HG03378 (cell line): ENCODE measurements at regions not wholly inside any gene's neighbourhood (a gene's known extent, or its start where the extent isn't known, plus 50 kb on each side); places are given as distances from the start of the nearest gene placed in this dataset.
A peak's percentile ranks its signal among the peaks of the same experiment; 100 is the strongest.
"Not testable (repeated sequence)": the region's sequence is repeated elsewhere in the genome, so short reads cannot be mapped to it uniquely, and the experiment has no call there.

Experiments used
- ATAC-seq: cut with Tn5 transposase; IDR thresholded peaks from one replicate; pipeline ENCODE4 v1.9.1; 2021; ENCODE audit warnings: mild to moderate bottlenecking, moderate library complexity; ENCODE audit not compliant: unreplicated experiment

DNA sequence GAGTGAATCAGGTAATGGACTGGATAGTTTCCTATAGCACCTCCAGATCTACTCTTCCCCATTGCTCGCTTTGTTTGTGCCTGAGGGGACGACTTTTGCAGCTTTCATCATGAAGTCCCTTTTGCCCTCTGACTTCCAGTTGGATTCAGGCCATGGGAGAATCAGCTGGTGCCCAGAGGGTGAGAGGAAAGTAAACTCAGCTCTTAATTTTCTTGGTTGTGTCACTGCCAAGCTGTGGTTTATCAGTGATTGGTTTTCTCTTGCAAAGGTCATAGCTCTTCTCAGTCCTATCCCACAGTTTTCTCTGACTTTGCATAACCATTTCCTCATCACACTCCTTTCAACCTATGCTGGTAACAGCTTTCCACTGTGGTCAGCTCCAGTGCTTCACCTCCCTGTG is 200.1 kb downstream of the KCNJ2 start:
- no peak for ATAC-seq

DNA sequence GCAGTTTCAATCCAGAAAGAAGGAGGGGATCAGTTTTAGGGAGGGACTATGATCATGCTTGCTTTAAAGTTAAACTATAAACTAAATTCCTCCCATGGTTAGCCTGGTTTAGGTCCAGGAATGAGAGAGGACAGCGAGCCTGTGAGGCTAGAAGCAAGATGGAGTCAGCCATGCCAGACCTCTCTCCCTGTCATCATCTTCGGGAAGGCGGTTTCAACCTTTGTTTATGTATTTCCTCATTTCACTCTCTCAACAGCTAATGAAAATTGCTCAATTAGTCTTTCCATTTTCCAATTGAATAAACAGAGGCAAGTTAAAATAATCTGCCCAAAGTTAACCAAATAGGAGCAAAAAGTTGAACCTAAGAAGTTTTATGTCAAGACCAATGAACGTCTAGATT is 201.5 kb downstream of the KCNJ2 start:
- no peak for ATAC-seq

DNA sequence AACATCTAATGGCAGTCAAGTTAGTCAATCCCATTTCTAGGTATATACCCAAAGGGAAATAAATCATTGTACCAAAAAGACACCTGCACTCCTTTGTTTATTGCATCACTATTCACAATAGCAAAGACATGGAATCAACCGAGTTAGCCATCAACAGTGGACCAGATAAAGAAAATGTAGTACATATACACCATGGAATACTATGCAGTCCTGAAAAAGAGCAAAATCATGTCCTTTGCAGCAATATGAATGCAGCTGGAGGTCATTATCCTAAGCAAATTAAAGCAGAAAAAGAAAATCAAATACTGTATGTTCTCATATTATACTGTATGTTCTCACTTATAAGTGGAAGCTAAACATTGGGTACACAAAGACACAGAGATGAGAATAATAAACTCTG is 204.0 kb downstream of the KCNJ2 start:
- no peak for ATAC-seq

DNA sequence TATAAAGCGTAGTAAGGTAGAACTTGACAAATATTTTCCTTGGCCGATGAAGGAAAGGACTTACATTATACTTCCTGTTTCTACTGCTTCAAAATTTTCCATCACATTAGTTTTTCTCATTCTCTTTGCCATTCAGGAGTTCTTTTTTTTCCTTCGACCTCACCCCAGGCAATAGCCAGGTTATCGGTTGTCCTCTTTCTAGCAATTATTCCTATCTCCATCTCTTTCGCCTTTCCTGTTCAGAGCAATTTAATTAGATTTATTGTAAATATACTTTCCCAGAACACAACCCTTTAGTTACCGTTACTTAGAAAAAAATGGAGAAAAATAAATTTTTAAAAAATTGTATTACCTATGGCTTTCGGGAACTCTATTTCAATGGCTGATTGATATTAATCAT is 205.2 kb downstream of the KCNJ2 start:
- no peak for ATAC-seq

DNA sequence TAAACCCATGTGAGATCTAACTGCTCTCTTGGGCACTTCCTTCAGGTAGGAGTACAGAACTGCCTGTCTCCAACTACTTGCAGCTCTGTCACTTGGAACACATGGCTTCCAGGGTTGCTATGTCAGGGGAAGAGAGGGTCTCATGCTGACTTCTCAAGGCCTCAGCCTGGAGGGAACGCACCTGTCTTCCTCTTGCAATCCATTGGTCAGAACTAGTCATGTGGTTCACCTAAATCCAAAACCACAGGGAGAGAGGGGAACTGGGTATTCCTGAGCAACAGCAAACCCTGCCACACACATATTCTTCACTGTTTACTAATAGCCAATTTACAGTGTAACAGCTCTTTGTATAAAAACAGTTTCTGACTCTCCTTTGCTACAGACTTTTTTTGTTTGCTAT is 206.1 kb downstream of the KCNJ2 start:
- no peak for ATAC-seq

DNA sequence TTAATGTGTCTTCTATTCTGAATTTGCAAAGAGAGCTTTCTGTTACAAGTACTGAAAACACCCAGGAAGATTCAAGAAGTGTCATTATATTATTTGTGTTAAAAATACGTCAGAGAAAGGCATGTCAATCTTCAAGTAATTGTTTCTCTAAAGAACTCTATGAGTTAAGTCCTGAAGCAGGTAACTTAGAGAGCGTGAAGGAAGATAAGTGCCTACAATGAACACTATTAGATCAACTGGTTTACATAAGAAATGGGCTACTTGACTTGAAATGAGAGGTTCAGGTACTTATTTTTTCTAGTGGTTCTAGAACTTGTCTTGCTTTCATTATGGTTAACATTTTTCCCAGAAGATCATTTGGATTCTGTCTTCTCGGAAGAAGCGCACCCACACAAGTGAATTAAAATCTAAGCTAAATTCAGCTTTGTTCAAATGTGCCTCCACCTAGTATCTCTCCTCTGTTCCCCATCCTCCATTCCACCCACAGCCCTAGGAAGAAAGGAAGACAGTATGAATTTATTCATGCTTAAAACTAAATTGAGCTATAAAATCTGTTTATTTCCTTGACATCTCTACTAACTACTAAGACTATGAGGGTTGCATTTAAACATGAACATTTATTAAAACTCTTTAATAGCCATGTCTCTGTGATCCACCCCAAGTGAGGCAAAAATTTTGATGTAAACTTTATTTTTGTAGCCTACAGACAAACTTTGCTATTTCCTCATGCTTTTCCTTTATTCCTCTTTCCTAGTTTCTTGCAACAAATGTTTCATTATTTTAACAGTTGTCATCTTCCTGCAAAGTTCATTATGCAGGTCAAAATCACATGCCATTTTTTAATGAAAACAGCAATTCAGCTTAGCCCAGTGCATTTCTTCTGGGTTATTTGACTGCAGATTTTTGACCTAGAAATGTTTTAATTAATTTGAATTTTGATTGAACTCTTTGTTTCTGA is 206.8 kb downstream of the KCNJ2 start:
- ATAC-seq: no peak

DNA sequence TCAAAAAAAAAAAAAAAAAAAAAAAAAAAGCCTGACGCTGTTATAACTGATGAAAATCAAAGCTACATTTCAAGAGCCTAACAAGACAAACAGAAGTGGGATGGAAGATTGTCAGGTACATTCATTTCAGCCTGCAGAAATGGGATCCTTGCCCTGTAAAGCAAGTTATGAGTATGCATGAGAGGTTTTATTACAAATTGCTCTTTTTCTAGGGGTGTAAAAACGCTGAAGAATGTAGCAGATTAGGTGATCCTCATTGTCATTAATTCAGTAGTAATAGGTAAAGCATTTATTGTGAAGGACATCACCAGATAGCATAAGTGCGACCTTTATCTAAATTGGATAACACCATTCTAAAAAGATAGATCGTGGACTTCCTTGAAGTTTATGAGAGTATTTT is 208.3 kb downstream of the KCNJ2 start:
- ATAC-seq: no peak

DNA sequence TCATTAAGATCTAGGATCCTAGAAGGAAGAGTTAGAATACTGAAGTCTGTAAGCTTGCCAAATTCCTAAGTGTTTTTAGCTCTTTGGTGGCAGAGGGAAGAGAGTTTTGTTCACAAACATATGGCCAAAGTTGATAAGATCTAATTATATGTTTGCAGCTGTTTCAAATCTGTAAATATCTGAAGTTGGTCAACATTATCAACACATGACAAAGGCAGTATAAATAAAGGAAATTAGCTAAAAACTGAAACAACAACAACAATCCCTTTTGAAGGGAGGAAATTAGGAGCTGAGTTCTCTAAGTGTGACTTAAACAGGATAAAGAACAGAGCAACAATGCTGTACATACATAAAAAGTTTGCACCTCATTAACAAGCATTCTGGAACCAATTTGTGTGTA is 208.7 kb downstream of the KCNJ2 start:
- ATAC-seq: no peak

DNA sequence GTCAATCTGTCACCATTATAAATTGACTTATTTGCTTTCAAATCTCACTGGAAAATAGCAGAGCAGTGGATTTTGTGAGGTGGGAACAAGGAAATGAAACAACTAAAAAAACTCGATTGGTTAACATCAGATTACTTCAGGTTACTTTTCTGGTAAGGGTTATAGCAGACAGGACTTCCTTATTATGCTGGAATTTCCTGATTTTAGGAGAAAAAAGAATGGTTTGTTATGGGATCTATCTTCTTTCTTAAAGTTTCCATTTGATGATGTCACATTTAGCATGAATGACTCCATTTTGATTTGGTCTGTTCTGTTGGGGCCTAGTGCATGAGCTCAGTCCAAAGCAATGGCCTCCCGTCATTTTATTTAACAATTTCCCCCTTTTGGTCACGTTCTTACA is 210.6 kb downstream of the KCNJ2 start:
- no peak for ATAC-seq

DNA sequence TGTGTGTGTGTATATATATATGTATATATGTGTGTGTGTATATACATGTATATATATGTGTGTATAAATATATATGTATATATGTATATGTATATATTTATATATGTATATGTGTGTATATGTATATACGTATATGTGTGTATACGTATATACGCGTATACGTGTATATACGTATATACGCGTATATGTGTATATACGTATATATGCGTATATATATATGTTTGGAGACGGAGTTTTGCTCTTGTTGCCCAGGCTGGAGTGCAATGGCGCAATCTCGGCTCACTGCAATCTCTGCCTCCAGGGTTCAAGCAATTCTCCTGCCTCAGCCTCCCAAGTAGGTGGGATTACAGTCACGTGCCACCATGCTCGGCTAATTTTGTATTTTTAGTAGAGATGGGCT is 212.6 kb downstream of the KCNJ2 start:
- ATAC-seq: not testable (repeated sequence)

DNA sequence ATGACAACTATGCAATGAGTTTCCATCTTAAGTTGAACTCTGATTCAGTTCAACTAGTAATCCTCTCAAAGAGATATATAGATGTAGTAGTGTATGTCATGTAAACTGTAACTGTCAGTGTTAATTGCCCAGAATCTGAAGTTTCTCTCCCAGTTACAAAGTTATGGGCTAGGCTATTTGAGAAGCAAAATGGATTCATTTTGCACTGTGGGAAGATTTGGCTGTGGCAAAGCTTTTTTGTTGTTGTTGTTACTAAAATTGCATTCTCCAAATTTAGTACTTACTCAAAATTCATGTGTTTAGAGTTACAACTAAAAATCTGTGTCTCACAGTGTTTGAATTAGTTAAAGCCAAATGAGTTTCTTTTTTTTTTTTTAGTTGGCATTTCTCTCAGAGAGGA is 219.0 kb downstream of the KCNJ2 start:
- ATAC-seq: no peak

DNA sequence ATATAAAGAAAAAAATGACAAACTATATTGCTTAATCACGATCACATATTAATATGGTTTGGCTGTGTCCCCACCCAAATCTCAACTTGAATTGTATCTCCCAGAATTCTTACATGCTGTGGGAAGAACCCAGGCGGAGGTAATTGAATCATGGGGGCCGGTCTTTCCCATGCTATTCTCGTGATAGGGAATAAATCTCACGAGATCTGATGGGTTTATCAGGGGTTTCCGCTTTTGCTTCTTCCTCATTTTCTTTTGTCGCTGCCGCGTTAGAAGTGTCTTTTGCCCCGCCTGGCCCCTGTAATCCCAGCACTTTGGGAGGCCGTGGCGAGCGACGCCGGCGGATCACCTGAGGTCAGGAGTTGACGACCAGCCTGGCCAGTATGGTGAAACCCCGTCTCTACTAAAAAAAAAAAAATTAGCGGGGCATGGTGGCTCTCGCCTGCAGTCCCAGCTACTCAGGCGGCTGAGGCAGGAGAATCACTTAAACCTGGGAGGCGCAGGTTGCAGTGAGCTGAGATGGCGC is 220.0 kb downstream of the KCNJ2 start:
- not testable (repeated sequence) for ATAC-seq

DNA sequence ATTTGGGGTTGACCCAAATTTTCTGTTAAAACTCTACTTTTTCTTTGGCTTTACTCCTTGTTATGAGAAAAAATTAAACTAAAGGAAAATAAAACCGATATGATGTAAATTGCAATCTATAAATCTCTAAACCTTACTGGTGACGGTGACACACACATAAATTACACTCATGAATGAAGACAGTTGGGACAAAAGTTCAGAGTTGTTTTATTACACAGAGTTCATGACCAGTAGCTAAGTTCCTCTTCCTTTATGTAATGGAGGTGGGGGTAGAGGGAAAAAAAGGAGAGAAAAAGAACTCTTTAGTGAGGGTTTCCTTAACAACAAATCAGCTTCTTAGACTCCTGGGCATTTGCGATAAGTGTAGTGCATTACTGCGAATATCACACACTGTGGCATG is 220.7 kb downstream of the KCNJ2 start:
- ATAC-seq: no peak

DNA sequence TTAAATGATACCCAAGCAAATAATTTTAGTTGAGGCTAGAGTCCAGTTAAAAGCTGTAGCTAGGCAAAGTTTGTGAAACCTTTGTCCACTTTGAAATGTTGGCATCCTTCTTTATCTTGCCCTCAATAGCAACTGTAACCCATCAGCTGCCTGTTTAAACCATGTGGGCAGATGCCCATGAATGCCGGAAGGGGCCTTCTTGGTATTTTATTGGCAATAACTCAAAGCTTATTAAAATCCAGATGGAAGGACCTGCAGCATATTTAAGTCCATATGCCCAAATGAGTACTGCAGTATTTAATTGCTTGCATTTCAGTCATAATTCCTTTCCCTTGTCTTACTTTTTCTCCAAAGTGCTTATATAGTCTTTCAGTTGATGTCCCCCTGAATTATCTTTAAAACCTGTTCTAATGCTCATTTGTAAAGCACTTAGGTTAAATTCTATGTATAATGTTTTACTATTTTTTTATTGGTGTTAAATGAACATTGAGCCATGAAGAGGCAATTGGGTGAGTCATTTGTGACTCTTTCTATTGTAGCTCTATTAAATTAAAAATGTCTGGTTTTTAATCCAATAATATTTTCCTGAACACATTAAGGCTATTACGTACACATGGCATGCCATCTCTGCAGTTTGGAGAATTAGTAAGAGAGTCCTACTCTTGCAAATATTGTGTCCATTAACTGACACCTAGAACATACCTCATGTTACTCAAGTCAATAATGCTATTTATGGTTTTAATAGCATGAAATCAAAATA is 225.3 kb downstream of the KCNJ2 start:
- ATAC-seq: no peak

DNA sequence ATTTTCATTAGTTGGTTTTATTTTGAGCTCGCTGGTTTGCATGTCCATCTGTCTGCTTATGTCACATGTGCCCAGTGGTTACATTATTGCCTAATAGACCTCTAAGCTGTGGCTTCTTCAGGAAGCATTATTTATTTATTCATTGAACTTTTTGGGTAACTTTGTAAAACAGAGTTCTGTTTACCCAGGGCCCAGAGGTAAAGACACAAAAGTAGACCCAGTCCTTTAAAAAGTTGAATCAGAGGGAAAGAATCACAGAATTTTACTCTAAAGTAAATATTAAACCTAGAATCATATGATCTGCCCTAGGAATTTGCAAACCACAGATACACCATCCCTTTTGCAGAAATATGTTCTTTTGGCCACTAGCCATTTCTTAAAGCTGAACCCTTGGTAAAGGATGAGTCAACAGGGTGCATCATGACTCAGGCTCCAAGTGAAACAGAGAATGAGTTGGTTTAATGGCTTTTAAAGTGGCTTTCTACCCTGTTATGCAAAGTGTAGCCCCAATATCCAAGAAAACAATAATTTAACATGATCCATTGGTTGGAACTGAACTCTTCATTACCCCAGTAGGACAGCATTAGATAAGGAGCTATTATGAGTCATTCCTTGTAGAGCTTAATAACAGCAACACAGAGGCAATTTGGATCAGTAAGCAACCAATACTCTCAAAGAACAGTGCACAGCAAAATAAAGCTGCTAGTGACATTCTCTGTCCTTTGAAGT is 236.3 kb downstream of the KCNJ2 start:
- peak; percentile 42 for ATAC-seq

DNA sequence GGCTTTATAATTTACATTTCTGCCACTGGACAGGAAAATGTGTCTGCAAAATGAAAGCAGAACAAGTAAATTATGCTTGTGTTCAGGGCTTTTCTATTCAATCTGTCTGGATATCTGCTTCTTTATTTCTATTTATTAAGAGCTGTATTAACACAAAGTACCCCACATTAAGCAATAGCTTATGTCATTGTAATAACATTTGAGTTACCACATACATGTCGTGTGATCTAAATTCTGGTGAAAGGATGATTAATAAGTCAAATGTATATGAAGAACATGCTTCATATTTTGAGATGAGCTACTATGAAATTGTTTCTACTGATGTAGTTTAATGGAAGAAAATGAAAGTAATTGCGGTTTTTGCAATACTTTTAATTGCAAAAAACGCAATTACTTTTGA is 238.2 kb downstream of the KCNJ2 start:
- no peak for ATAC-seq

DNA sequence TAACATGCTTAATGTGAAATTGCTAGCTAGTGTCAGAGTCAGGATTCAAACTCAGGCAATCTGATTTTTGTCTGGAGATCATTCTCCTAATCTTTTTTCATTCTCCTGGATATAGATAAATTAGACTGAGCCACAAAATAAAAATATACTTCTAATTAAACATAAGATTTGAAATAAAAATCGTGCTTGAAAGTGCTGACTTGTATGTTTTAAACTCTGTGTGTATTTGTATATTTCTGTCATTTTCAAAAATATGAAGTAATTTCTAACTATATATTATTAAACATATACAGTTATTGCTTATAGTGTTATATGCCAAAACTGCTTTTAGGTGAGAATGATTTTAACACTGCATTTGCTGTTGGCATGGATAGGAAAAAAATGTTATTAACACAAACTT is 239.4 kb downstream of the KCNJ2 start:
- ATAC-seq: no peak

DNA sequence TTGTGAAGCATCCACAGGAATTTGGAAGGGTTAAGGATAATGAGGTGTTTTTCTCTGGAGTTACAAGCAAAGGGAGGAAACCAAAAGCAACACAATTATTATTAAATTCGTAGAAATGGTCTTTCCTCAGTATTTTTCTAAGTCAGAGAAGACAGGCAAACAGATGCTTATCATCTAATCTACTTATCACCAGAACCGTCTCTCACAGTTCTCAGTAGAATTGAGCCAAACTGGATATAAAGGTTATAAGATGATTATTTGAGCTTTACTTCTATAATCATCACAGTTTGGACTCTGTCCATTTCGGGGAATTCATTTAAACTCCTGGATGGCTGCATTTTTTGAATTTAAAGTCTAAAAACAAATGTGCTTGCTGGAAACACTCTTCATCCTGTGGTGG is 245.0 kb downstream of the KCNJ2 start:
- ATAC-seq: no peak

DNA sequence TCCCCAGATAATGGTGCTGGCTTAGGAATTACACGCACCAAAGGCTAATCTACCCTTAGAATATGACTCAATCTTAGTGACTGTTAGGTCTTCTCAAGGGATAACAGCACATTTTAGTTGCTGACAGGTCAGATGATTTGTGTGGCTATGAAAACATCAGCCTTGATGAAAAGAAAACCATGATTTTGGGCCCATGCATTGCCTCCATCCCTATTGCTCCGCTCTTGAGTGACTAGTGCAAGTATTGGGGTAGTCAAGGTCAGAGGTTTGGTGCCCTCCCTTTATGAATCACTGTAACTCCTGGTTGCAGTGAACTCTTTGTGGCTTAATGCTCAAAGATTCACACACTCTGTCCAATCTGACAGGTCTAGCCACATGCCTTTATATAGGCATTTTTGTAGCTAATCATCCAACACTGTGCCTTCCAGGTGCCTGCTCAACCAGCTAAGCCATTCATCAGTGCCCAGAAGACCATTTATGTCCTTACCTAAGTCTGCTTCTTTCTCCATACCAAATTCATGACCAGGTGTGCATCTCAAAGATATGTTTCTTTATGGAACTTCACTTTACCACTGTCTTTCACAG is 251.6 kb downstream of the KCNJ2 start:
- ATAC-seq: no peak

DNA sequence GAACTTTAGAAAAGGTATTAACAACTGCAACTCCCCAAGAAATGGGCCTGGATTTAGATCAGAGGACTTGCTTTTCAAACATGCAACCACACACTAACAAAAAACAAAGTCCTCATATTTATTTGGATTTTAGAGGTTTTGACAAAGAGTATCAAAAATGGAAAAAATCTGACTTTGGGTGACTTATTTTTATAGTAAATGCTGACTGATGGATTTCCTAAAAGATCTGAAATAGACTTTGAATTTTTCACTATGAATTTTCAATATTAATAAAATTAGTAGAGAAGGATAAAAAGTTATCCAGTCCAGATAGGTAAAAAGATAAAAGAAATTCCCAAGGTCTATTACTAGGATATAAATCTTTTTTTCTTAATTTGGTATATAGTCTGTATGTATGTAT is 253.5 kb downstream of the KCNJ2 start:
- no peak for ATAC-seq

DNA sequence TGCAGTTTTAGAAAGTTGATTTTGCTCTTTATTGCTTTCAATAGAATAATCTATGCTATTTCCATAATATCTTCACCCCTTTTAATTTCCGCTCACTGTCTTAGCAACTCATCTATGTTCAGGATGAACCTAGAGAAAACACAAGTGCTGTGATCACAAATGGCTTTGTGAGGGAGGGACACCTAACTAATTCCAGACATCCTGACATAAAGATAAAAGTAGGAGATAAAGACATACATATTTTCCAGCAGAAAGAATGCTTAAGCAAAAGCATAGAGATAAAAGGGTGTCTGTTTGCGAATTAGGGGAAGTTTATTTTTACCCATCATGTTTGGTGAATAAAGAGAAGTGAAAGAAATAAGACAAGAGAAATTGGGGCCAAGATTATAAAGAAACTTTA is 254.2 kb downstream of the KCNJ2 start:
- no peak for ATAC-seq
